OCI-LY3 (cell line): ENCODE measurements at regions not wholly inside any gene's neighbourhood (a gene's known extent, or its start where the extent isn't known, plus 50 kb on each side); places are given as distances from the start of the nearest gene placed in this dataset.

Source experiments
- EZH2phosphoT487 ChIP-seq: fragments of 200-600 bp; shearing (Covaris generic); IDR thresholded peaks from 2 replicates; pipeline ENCODE4 v1.6.1; 2018; ENCODE audit warnings: antibody characterized with exemption, mixed run types, low read depth
- TF ChIP-seq, protein P1 (sequence below): fragments of 200-600, 300-600 bp; sonication (generic); IDR thresholded peaks from 2 replicates; pipeline ENCODE4 v1.5.1; 2014; ENCODE audit warnings: antibody characterized with exemption, low read length, low read depth

DNA sequence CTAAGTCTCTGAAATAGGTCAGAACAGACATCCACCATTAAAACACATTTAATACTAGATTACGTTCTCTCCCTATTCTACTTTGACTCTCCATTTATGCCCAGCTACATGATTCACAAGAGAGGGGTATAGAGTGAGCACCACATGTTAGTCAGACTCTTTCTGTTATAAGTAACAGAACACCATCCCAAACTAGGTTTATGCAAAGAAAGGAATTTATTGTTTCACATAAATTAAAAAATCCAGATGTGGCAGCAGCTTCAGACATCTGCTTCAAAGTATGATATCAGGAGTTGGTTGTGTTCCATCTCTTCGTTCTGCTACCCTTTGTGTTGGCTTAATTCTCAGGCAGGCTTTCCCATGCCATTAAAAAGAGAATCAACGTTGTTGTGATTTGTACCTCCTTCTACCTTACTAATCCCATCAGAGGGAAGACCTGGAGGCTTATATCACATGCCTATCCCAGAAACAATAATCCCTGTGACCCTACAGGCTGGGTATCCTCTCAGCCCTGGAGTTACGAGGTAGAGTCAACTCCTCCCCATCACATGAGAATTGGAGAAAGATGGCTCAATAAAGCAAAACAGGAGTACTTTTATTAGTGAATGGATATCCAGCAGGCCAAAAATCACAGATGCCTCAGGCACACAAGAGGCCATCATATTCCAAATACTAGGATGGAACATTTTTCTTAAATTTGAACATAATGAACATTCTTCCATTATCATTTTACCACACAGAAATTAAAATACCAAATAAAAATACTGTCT lies 163.2 kb downstream of the SLC7A11 start:
- TF ChIP-seq, protein P1, sequence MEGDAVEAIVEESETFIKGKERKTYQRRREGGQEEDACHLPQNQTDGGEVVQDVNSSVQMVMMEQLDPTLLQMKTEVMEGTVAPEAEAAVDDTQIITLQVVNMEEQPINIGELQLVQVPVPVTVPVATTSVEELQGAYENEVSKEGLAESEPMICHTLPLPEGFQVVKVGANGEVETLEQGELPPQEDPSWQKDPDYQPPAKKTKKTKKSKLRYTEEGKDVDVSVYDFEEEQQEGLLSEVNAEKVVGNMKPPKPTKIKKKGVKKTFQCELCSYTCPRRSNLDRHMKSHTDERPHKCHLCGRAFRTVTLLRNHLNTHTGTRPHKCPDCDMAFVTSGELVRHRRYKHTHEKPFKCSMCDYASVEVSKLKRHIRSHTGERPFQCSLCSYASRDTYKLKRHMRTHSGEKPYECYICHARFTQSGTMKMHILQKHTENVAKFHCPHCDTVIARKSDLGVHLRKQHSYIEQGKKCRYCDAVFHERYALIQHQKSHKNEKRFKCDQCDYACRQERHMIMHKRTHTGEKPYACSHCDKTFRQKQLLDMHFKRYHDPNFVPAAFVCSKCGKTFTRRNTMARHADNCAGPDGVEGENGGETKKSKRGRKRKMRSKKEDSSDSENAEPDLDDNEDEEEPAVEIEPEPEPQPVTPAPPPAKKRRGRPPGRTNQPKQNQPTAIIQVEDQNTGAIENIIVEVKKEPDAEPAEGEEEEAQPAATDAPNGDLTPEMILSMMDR: no peak
- no peak for TF ChIP-seq EZH2phosphoT487
